Hematopoietic multipotent progenitor cell treated with erythropoietin and hydrocortisone succinate and interleukin-3 and kit ligand, for 8 days (in vitro differentiated cells): ENCODE measurements at regions not wholly inside any gene's neighbourhood (a gene's known extent, or its start where the extent isn't known, plus 50 kb on each side); places are given as distances from the start of the nearest gene placed in this dataset.
"Not testable (repeated sequence)": the region's sequence is repeated elsewhere in the genome, so short reads cannot be mapped to it uniquely, and the experiment has no call there.

Experiments
- DNase-seq: peaks from one replicate; pipeline ENCODE4 v3.0.0-alpha.2; 2015

DNA sequence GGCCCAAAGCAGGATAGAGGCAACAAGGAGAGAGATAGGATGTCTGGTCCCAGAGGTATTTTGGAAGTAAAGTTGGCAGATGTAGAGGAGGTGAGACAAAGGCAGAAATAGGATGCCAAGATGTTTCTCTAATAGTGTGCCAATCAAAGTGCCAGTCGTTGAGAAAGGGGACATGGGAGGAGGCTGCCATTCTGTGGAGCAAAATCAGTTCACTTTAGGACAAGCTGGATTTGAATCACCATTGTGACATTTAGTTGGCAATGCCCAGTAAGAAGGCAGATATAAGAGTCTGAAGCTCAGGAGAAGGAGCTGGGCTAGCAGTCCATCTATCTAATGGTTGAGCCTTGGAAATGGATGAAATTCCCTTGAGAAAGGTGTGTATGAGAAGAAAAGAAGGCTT lies 53.8 kb downstream of the ADRB2 start:
- no peak for DNase-seq

- DNase-seq = no peak
Measured at GRCh38 chr5:148880696-148881095, 54.3 kb downstream of the ADRB2 start.

DNA sequence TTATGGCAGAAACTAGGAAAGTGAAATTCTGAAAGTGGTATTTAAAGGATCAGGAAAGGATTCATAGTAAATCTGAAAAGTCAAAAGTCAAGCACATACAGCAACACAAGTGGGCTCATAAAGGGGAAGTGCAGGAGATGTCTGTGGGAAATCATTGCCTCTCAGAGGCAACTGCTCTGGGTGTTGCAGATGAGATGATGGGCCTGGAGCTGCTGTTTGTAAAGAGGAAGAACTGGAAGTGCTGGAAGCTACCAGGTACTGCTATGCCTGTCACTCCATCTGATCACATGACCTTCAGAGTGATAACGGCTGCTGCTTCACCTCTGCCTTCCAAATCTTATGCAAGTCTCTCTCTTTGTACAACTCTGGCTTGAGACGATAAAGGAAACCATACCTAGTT lies 55.9 kb downstream of the ADRB2 start:
- DNase-seq = no peak

DNA sequence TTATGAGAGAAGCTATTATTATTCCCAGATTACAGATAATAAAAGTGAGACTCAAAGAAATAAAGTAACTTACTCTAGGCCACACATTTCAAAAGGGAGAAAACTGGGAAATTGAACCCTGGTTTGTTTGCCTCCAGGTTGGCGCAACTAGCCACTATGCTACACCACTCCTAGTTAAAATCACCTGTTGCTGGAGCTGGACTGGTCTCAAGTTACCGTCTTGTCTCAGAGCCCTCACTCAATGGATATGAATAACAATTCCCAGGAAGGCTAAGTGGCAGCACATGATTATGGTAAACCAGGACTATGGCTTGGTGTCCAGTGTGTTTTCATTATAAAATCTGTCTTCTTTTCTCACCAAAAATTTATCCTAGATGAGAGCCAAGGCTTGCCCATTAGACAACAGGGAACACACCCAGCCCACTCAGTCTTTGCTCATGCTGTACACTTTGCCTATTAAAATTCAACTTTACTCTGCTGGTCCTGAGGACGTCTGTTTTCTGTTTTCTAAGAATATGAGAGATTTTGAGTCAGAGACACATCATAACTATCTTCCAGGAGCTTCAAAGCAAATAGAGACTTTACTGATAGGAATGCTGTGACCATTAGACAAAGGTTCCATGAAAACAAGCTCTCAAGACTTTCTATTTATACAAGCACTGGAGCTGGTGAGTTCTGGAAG lies 58.1 kb downstream of the ADRB2 start:
- DNase-seq = no peak

GRCh38 chr5:148887123-148887881 lies 60.9 kb downstream of the ADRB2 start:
- DNase-seq = no peak

DNA sequence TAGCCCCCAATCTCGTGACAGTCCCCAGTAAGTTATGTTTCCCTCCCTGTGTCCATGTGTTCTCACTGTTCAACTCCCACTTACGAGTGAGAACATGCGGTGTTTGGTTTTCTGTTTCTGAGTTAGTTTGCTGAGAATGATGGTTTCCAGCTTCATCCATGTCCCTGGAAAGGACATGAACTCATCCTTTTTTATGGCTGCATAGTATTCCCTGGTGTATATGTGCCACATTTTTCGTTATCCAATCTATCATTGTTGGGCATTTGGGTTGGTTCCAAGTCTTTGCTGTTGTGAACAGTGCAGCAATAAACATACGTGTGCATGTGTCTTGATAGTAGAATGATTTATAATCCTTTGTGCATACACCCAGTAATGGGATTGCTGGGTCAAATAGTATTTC lies 63.5 kb downstream of the ADRB2 start:
- not testable (repeated sequence) for DNase-seq

DNA sequence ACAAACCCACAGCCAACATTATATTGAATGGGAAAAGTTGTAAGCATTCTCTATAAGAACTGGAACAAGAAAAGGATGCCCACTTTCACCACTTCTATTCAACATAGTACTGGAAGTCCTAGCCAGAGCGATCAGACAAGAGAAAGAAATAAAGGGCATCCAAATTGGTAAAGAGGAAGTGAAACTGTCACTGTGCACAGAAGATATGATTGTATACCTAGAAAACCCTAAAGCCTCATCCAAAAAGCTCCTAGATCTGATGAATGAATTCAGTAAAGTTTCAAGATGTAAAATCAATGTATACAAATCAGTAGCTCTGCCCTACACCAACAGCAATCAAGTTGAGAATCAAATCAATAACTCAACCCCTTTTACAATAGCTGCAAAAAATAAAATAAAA lies 69.0 kb downstream of the ADRB2 start:
- not testable (repeated sequence) for DNase-seq

DNA sequence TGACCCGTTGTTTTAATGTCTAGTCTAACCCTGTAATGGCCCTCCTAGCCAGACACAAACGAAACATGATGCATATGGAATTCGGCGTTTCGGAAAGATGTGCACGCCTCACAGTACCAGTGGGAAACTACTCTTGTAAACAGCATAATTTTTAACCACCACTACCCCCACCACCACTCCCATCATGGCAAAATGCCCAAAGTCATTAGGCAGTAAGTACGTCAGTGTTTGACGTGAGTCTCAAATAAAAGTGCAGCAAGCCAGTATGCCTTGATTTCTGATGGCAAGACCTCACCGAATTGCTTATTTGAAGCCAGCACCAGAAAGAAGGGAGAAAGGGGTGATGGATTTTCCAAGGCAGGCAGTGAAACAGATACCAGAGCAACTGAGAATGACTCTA lies 71.4 kb downstream of the ADRB2 start:
- no peak for DNase-seq

GRCh38 chr5:148898413-148899075 lies 72.1 kb downstream of the ADRB2 start:
- DNase-seq = no peak

GRCh38 chr5:148899993-148900392 lies 73.6 kb downstream of the ADRB2 start:
- no peak for DNase-seq

- no peak for DNase-seq
Measured at GRCh38 chr5:148902478-148902877, 76.1 kb downstream of the ADRB2 start.

- DNase-seq = no peak
Measured at GRCh38 chr5:148903587-148903986, 77.2 kb downstream of the ADRB2 start.

DNA sequence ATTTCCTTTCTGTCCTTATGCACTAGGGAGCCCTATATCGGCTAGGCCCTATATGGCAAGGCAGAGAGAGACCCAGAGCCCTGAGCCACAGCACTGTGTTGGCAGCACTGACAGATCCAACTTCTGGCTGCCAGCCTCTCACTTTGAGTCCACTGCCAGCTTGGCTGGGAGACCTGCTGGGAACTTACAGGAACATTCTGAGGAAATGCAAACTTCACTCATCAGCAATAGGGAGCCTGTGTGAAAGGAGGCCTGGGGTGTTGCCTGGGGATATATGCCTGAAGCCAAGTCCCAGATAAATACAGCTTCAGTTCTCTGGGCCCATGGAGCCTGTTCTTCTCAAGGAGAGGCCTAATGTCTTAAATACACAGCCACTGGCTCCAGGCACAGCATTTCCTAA lies 78.0 kb downstream of the ADRB2 start:
- no peak for DNase-seq

DNA sequence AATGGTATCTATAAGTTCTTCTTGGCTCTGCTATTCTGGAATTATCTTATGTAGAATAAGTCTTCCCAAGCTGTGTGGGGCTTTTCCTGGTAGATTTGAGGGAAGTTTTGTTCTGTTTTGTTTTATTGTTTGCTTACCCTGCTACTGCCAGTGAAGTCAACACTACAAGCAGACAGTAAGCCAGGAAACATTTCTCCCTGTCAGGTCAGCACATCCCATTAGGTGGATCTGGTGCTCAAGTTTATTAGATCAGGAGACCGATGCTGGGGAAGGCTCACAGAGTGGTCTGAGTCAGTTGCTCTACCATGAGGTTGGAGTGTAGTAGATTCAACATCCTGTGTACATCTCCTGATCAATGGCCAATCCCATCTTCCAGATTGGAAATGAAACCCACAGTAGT lies 79.1 kb downstream of the ADRB2 start:
- DNase-seq = no peak

GRCh38 chr5:148906968-148907367 lies 80.6 kb downstream of the ADRB2 start:
- DNase-seq = no peak

DNA sequence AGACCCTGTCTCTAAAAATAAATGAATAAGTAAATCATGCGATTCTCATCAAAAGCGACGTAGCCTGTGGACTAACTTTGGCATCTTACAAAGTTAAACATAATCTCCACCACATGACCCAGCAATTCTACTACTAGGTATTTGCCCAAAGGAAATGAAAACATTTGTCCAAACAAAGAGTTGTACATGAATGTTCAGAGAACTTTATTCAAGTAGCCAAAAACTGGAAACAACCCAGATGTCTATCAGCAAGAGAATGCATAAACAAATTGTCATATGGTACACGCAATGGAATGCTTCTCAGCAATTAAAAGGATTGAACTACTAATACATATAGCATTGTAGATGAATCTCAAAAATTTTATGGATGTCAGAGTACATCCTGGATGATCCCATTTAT lies 82.6 kb downstream of the ADRB2 start:
- no peak for DNase-seq

- no peak for DNase-seq
Measured at GRCh38 chr5:148909766-148910165, 83.4 kb downstream of the ADRB2 start.

- no peak for DNase-seq
Measured at GRCh38 chr5:148910216-148910615, 83.8 kb downstream of the ADRB2 start.

- DNase-seq = peak; percentile 3
Measured at GRCh38 chr5:148910686-148911361, 84.4 kb downstream of the ADRB2 start.

DNA sequence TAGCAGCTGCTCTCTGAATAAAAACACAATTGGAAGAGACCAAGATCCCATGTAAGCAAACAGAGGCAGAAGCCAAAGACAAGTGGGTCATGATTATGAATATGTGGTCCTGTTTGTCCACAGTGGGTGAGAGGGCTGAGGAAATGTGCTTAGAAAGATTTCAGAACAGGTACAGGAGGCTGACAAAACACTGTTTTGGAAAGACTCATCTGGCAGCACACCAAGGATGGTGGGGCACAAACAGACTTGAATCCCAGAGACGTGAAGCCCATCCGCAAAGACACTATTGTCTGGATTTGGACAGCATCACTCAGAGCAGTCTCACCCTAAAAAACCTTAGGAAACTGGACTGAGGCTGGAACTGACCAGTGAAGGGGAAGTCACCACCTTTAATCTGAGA lies 85.0 kb downstream of the ADRB2 start:
- no peak for DNase-seq

DNA sequence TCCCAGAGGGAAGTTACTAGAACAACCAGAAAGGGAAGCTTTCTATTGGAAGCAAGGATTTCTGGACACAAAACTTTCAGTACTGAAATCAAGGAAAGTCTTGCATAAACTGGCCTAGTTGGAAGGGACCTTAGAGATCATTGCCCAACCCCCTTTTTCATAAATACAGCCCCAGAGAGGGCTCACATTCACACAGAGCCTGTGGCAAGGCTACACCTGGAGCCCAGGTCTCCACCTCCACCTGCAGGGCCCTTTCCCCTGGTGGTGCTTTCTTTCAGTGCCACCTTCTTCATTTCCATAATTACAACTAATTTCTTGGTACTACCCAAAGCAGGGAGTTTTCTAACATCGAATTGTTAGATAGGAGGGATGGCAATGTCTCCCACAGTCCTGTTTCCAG lies 85.7 kb downstream of the ADRB2 start:
- no peak for DNase-seq

DNA sequence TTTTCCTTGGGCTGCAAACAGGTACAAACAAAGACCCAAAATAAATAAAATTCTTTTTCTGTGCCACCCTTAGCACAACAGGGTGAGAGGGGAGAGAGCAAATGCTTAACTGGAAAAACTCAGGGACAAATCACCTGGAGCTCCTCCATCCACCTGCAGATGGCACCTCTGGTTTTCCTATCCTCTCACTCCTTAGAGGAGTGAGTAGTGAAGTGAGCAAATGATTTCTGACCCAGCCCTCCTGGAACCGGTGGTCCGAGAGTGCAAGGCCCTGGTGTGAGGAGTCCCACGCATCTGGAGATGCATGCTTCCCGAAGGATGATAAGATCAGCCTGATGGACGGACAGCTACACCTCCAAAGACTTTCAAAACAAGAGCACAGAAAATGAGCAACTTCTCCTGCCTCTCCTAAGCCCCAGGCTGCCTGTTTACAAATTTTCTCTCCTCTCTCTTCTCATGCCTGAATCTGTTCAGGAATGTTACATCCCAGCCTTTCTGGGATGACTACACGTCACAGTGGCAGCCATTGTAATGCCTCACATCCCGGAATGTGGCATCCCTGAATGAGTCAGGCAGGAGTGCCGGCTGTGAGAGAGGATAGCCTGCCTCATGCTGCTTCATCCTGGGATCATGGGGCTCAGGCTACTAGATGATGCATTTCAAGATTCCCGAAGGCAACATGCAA lies 86.4 kb downstream of the ADRB2 start:
- DNase-seq = no peak

DNA sequence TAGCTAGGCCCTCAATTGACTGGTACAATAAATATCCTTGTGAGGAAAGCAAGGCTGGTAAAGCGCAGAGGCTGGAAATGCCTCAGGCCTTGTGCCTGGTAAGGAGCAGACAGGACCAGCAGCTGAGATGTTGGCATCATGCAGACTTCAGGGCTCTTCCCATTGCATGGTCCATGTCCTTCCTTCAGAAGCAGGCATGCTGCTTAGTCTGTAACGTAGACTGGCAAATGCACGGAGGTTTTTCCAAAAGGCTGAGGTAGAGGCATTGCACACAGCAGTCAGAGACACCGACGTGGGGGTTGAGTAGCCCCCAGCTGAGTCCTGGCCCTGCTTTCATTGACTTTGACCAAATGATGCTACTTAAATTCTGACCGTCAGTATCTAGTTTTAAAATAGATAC lies 87.1 kb downstream of the ADRB2 start:
- DNase-seq = no peak
